ENCODE measurements at regions not wholly inside any gene's neighbourhood (a gene's known extent, or its start where the extent isn't known, plus 50 kb on each side); places are given as distances from the start of the nearest gene placed in this dataset.

DNA sequence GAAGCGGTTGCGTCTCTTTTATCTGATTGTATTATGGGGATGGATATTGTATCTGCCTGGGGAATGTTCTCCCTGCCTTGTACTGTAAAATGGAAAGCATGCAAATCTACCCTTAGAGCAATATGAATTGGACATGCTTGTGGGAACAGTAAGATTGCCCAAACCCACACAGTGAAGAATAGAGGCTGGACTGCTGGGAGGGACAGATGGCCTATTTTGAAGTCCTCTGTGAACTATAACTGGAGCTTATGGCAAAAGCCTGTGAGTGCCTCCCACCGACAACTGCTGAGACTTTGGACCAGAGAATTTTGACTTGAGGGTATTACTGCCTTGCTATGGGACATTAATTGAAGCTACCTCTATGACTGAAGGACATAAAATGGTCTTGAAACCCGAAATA, 168.9 kb downstream of the ERCC6L2 start:
- TF ChIP-seq SP1 (IDR thresholded peaks at IDR 0.05; ENCODE audit: low read depth, low read length) = no peak
- no peak for TF ChIP-seq HDAC6 (IDR thresholded peaks at IDR 0.05; ENCODE audit: low read depth, low read length)
- TF ChIP-seq GTF2F1 (IDR thresholded peaks at IDR 0.05; ENCODE audit: borderline replicate concordance, low read depth, low read length) = no peak
- ChIA-PET CTCF (ENCODE audit: partially characterized antibody) (interaction anchor here (0.7 to 0.8 kb wide), 3 partner anchors 317 to 734 kb away, joined by 3 read pairs; no protein-coding TSS in a partner anchor), POLR2A (ENCODE audit: partially characterized antibody) (no interaction called here)
- no peak overlapping the region for H3K9ac ChIP-seq (replicated peaks in 1 of 4; ENCODE audit: extremely low read depth in 1 of 4, low read depth in 3 of 4, low read length in 3 of 4)
- H3K27ac ChIP-seq (ENCODE audit: low read depth, low read length) = no peak overlapping the region
- no peaks in the 10 kb centered on the region for H3K79me1 ChIP-seq (ENCODE audit: low read depth, low read length)
- no peak overlapping the region for H4K8ac ChIP-seq (ENCODE audit: extremely low read depth, insufficient read depth, low read length)
- H3K79me2 ChIP-seq (ENCODE audit: control insufficient read depth in 1 of 2, insufficient read depth in 2 of 2, low read length in 2 of 2) = no peaks in the 10 kb centered on the region
- no peaks in the 10 kb centered on the region for H3K36me3 ChIP-seq (ENCODE audit: control insufficient read depth in 2 of 4, insufficient read depth in 4 of 4, low read length in 3 of 4)
- H3K56ac ChIP-seq (replicated peaks; ENCODE audit: insufficient read length, low read depth, low read length) = no peak overlapping the region
- no peak overlapping the region for H2BK120ac ChIP-seq (replicated peaks; ENCODE audit: low read depth, low read length)
- H2BK15ac ChIP-seq (ENCODE audit: low read length) = no peak overlapping the region
- no peak overlapping the region for H2BK5ac ChIP-seq (ENCODE audit: low read depth, low read length)
- no peak overlapping the region for H3K4me3 ChIP-seq (ENCODE audit: extremely low read depth in 1 of 4, insufficient read depth in 2 of 4, low read depth in 3 of 4, low read length in 4 of 4)
- H3K9me3 ChIP-seq (ENCODE audit: insufficient read depth in 2 of 2, low read depth in 1 of 2, low read length in 1 of 2) = no peaks in the 10 kb centered on the region
- no peak overlapping the region for H2AFZ ChIP-seq (ENCODE audit: low read length)
- H3K18ac ChIP-seq (ENCODE audit: extremely low read depth, low read length) = no peak overlapping the region
- H3K23ac ChIP-seq (ENCODE audit: insufficient read length) = no peak overlapping the region
- no peaks in the 10 kb centered on the region for H3K23me2 ChIP-seq (ENCODE audit: low read depth, low read length)
- H3K4ac ChIP-seq (replicated peaks; ENCODE audit: insufficient read length, low read depth, low read length) = no peak overlapping the region
- peaks cover 5 to 12% (median 9%) of the 10 kb centered on the region in 4 experiments; a peak in 6 of 7 replicates for H3K4me1 ChIP-seq (replicated peaks in 1 of 4; ENCODE audit: control insufficient read depth in 3 of 4, insufficient read depth in 4 of 4, low read length in 3 of 4)
- DNase-seq (ENCODE audit: low read depth in 1 of 2, low spot score in 2 of 2) (no peak), FAIRE-seq (no peak)
- no peak overlapping the region for H2BK20ac ChIP-seq (ENCODE audit: low read length)
- H3K14ac ChIP-seq (ENCODE audit: insufficient read length) = no peak overlapping the region
- H2AK5ac ChIP-seq (ENCODE audit: low read depth, low read length) = no peak overlapping the region
- WGBS, 2 experiments (ENCODE audit: extremely low coverage in 1 of 2, insufficient coverage in 1 of 2, insufficient read length in 1 of 2, insufficient replicate concordance in 2 of 2, low coverage in 1 of 2, low lambda C conversion rate in 2 of 2, missing lambda C conversion rate in 1 of 2) = 90% methylated on average over 4 of the region's 4 CpGs; no CpG with 5 or more reads in 1 of the 2 experiments
- no peak overlapping the region for H2BK12ac ChIP-seq (ENCODE audit: low read depth, low read length)
- H3K27me3 ChIP-seq (replicated peaks in 1 of 4; ENCODE audit: control insufficient read depth in 3 of 4, extremely low read depth in 1 of 4, insufficient read depth in 3 of 4, low read length in 3 of 4) = peaks cover 0 to 9% (median 5%) of the 10 kb centered on the region in 4 experiments; a peak in 5 of 7 replicates
- H4K91ac ChIP-seq (replicated peaks; ENCODE audit: insufficient read length, low read length) = no peak overlapping the region
- H4K5ac ChIP-seq (ENCODE audit: insufficient read length, low read depth, low read length) = no peak overlapping the region
- H4K20me1 ChIP-seq (replicated peaks in 1 of 2; ENCODE audit: control insufficient read depth in 1 of 2, insufficient read depth in 2 of 2, low read length in 2 of 2) = no peaks in the 10 kb centered on the region
- no peak overlapping the region for H3K4me2 ChIP-seq (ENCODE audit: insufficient read depth in 1 of 2, low read depth in 2 of 2, low read length in 2 of 2)
